Transverse colon (tissue), 3 donors: ENCODE measurements at regions not wholly inside any gene's neighbourhood (a gene's known extent, or its start where the extent isn't known, plus 50 kb on each side); places are given as distances from the start of the nearest gene placed in this dataset.

ENCODE experiments used
- CTCF ChIP-seq, 5 experiments: fragments of 200-600 bp in 3 of 5; fragments of 450-650 bp in 2 of 5; sonication (generic) in 3 of 5; IDR thresholded peaks; 1 replicate in 2 of 5; 2 replicates in 3 of 5; pipeline ENCODE4 v1.5.1; 2016 to 2017; ENCODE audit warnings: antibody characterized with exemption in 5 of 5, inconsistent platforms in 3 of 5, mild to moderate bottlenecking in 2 of 5, moderate library complexity in 1 of 5
- EP300 ChIP-seq: sonication (generic); formaldehyde crosslinking; IDR thresholded peaks from one replicate; pipeline ENCODE4 v1.6.1; 2017; ENCODE audit warnings: antibody characterized with exemption, low read depth
- POLR2A ChIP-seq: fragments of 450-650 bp; IDR thresholded peaks from one replicate; pipeline ENCODE4 v1.6.1; 2016; ENCODE audit warnings: antibody characterized with exemption, mild to moderate bottlenecking, moderate library complexity

DNA sequence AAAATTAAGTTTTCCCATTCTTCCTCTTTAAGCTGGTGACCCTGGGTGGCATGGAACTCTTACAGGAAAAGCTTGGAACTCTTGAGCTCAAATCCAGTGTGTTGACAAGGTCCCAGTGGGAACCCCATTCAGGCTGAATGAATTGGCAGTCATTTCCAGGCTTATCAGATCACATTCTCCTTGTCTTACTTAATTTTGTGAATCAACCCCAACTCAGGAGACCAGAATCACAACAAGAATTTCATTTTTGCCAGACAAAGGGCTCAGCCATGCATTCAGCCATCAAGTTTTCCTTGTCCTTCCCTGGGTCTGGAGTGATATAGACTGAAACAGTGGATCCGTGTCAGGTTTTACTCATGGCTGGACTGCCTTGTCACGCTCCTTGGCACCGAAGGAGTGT is 92.1 kb upstream of the EEF1E1 start:
- TF ChIP-seq CTCF (IDR thresholded peaks at IDR 0.05) (no peak), EP300 (no peak), POLR2A (no peak)
